ENCODE measurements at regions not wholly inside any gene's neighbourhood (a gene's known extent, or its start where the extent isn't known, plus 50 kb on each side); places are given as distances from the start of the nearest gene placed in this dataset.

GRCh38 chr1:29973406-29973805 lies 737.1 kb downstream of the PTPRU start:
- no peaks in the 10 kb centered on the region for H3K36me3 ChIP-seq (ENCODE audit: control insufficient read depth in 2 of 2, extremely low read depth in 1 of 2, insufficient read depth in 2 of 2, low read length in 2 of 2)
- peak; percentile 36 for FAIRE-seq
- no peak overlapping the region for H3K9ac ChIP-seq (ENCODE audit: control insufficient read depth, extremely low read depth, insufficient read depth, low read length)
- peak overlapping the region; percentile 25 for H3K4me2 ChIP-seq (ENCODE audit: control insufficient read depth, extremely low read depth, insufficient read depth, low read depth, low read length)
- no peaks in the 10 kb centered on the region for H3K27me3 ChIP-seq (ENCODE audit: control insufficient read depth, extremely low read depth, insufficient read depth, low read length)
- H3K79me2 ChIP-seq (ENCODE audit: control insufficient read depth, insufficient read depth, low read length), result no peaks in the 10 kb centered on the region
- peaks cover 19% of the 10 kb centered on the region for H3K4me1 ChIP-seq (ENCODE audit: control insufficient read depth, extremely low read depth, insufficient read depth, low read length)
- no peak for DNase-seq (ENCODE audit: low read depth, low spot score)
- peaks cover 5% of the 10 kb centered on the region for H3K9me3 ChIP-seq (ENCODE audit: control insufficient read depth, low read depth, low read length)
- no peaks in the 10 kb centered on the region for H4K20me1 ChIP-seq (ENCODE audit: control insufficient read depth, extremely low read depth, insufficient read depth, low read length)
- H3K4me3 ChIP-seq (ENCODE audit: control insufficient read depth in 2 of 3, extremely low read depth in 1 of 3, insufficient read depth in 2 of 3, low read depth in 1 of 3, low read length in 3 of 3), result no peak overlapping the region
- no peak for TF ChIP-seq CTCF (optimal IDR thresholded peaks at IDR 0.05 in 1 of 3, IDR thresholded peaks at IDR 0.05 in 1 of 3, conservative IDR thresholded peaks at IDR 0.05 in 1 of 3; ENCODE audit: extremely low read depth in 1 of 3, insufficient read depth in 2 of 3, low read length in 3 of 3)
- TF ChIP-seq EZH2 (IDR thresholded peaks at IDR 0.05; ENCODE audit: low read length), result no peak
- no peak overlapping the region for H2AFZ ChIP-seq (ENCODE audit: control insufficient read depth, low read length)
- no peaks in the 10 kb centered on the region for H3K9me1 ChIP-seq (ENCODE audit: control insufficient read depth, extremely low read depth, insufficient read depth, low read length)
- dilution Hi-C loops (cut with MboI; ENCODE audit: extremely low pct_ligation_motif_present, low sequenced_read_pairs), result no loop called here
- H3K27ac ChIP-seq (ENCODE audit: control insufficient read depth, insufficient read depth, low read length), result peak overlapping the region; percentile 59

- Histone ChIP-seq H3K9ac (ENCODE audit: control insufficient read depth, extremely low read depth, insufficient read depth, low read length) (no peak overlapping the region), H3K4me3 (ENCODE audit: control insufficient read depth in 2 of 3, extremely low read depth in 1 of 3, insufficient read depth in 2 of 3, low read depth in 1 of 3, low read length in 3 of 3) (no peak overlapping the region), H3K27me3 (ENCODE audit: control insufficient read depth, extremely low read depth, insufficient read depth, low read length) (no peaks in the 10 kb centered on the region), H3K4me1 (ENCODE audit: control insufficient read depth, extremely low read depth, insufficient read depth, low read length) (peaks cover 19% of the 10 kb centered on the region), H4K20me1 (ENCODE audit: control insufficient read depth, extremely low read depth, insufficient read depth, low read length) (no peaks in the 10 kb centered on the region), H3K9me3 (ENCODE audit: control insufficient read depth, low read depth, low read length) (peaks cover 5% of the 10 kb centered on the region), H3K36me3 (ENCODE audit: control insufficient read depth in 2 of 2, extremely low read depth in 1 of 2, insufficient read depth in 2 of 2, low read length in 2 of 2) (no peaks in the 10 kb centered on the region), H3K4me2 (ENCODE audit: control insufficient read depth, extremely low read depth, insufficient read depth, low read depth, low read length) (no peak overlapping the region), H2AFZ (ENCODE audit: control insufficient read depth, low read length) (no peak overlapping the region), H3K9me1 (ENCODE audit: control insufficient read depth, extremely low read depth, insufficient read depth, low read length) (no peaks in the 10 kb centered on the region), H3K27ac (ENCODE audit: control insufficient read depth, insufficient read depth, low read length) (no peak overlapping the region), H3K79me2 (ENCODE audit: control insufficient read depth, insufficient read depth, low read length) (no peaks in the 10 kb centered on the region)
- dilution Hi-C loops (cut with MboI; ENCODE audit: extremely low pct_ligation_motif_present, low sequenced_read_pairs), result no loop called here
- TF ChIP-seq CTCF (optimal IDR thresholded peaks at IDR 0.05 in 1 of 3, IDR thresholded peaks at IDR 0.05 in 1 of 3, conservative IDR thresholded peaks at IDR 0.05 in 1 of 3; ENCODE audit: extremely low read depth in 1 of 3, insufficient read depth in 2 of 3, low read length in 3 of 3) (no peak), EZH2 (IDR thresholded peaks at IDR 0.05; ENCODE audit: low read length) (no peak)
- DNase-seq (ENCODE audit: low read depth, low spot score), result no peak
- no peak for FAIRE-seq
Measured at GRCh38 chr1:29972421-29973053, 736.2 kb downstream of the PTPRU start.

Measured in keratinocyte (primary cell).